ENCODE measurements at regions not wholly inside any gene's neighbourhood (a gene's known extent, or its start where the extent isn't known, plus 50 kb on each side); places are given as distances from the start of the nearest gene placed in this dataset.
"Not testable (repeated sequence)": the region's sequence is repeated elsewhere in the genome, so short reads cannot be mapped to it uniquely, and the experiment has no call there.

GRCh38 chr6:169915769-169916550 lies 164.5 kb downstream of the ERMARD start:
- no peak for DNase-seq

- DNase-seq = not testable (repeated sequence)
Measured at GRCh38 chr6:169913745-169914144, 162.3 kb downstream of the ERMARD start.

DNA sequence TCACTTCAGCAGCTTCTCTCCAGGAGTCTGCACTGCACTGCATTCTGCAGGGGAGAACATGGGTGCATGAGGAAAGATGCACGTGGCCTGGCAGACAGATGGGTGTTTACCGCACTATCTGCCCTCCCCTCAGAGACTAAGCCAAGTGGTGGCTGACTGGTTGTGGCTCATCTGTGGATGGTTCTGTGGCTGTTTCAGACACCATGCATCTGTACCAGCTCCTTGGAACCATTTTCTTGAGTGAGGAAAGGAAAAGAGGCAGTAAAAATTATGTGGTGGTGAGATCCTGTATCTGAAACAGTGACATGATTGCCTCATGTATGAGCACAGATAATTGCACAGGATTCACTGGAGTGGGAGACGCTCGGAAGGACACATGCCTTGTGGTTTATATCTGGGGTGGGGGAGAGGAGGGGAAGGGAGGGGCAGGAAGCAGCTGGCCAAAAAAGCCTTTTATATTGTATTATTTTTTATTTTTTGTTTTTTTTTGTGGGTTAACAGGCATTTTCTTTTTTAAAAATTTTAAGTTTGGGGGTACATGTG lies 161.7 kb downstream of the ERMARD start:
- DNase-seq = no peak

DNA sequence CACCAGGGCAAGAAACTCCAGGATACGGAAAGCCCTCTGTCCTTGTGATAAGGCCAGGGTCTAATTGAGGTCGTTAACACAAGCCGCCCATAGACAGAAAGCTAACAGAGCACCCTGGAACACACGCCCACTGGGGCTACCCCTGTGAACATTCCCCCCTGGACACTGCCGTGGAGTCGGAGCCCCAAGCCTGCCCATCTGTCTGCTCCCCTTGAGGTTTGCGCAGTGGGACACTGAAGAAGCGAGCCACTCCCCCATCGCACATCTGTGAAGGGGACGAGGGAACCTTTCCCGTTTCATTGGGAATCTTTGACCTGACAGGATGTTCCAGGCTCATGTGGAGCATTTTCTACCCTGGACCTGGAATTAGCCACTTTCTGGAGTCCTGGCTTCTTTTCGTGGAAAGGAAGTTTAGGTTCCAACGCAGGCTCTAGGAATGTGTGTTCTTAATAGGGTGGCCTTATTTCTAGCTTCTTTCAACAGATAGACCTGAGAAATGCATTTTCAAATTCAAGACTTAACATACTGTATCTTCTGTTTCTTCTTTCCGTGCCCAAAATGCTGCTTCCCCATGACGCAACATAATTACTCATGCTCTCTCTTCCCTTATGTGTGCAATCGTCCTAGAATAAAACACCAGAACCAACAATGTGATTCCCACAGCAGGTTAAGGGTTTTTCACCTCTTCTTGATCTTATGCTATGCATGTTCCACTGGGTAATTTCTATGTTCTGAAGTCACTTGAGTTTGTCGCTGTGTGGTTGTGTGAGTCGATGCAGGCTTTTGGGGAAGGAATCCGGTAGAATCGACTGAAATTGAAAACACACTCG lies 161.1 kb downstream of the ERMARD start:
- no peak for DNase-seq

DNA sequence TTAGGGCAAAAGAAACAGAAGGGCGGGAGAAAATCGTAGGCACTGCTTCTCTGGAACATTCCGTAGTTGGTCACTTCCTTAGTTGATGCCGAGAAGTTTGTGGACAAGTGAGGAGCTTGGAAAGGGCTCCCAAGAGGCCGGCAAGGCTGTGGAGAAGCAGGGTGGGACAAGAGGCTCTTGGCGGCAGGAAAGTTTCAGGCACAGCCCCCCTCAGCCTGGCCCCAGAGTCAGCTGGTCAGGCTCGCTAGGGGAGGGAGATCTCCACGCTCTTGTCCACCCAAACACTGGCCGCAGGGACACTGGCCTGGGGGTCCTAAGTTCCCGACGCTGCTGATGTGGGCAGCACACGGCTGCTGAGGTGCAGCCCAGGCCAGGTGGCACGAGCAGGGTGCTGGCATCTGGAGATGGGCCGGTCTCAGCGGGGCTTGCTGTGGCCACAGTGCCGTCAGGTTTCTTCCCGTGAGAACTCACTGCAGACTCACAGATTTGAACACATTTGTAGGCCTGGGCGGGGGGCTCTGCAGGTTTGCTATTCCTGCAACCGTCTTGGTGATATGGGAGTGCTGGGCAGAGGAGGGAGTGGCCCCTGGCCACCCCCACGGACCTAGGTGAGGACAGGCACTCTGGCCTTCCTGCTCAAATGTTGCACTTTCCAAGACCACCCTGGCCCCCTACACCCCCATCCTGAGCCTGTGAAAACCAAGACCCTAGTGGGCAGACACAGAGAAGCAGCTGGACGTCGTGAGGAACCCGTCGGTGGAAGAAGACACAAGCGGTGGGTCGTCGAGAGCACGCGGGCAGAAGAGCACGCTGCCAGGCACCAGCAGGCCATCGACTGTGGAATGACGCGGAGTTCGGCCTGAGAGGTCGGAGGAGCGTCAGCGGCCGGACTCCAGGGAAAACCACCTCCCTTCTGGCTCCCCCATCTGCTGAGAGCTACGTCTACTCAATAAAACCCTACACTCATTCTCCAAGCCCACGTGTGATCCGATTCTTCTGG lies 160.1 kb downstream of the ERMARD start:
- no peak for DNase-seq

DNA sequence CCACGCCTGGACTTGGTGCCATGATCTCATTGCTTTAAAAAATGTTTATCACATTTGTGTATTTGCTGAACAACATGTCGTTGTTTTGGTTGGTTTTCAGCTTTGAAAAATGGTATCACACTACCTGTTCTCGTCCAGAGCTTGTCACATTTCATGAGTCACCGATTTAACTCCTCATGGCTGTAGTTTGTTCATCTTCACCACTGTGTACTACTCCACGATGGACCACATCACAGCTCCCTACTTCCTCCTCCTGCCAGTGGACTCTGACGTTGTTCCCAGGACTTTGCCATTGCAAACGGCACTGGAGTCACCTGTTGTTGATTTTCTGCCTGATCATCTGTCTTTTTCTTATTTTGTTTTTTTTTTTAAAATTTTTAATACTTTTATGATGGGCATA lies 157.7 kb downstream of the ERMARD start:
- no peak for DNase-seq

DNA sequence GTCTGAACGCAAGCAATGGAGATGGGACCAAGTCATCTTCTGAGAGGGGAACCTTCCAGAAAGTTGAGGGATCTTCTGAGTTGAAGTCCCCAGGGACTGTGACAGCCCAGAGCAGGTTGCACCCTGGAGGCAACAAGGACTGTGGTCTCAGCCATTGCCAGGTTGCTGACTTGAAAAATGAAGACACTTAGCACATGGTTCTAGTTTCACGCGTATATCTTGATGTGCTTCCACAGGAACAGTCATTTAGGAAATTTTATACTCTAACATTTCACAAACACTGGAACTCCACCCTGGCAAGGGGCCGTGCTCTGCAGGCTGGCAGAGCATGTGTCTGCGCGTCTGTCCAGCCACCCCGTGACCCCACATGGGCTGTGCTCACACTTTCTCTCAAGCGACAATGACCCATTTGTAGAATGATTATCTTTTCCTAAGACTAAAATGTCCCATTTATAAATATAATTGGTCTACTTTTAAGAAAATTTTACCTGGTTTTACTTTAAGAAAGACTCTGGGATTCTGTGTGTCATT lies 157.0 kb downstream of the ERMARD start:
- no peak for DNase-seq

GRCh38 chr6:169907419-169908115 lies 156.1 kb downstream of the ERMARD start:
- DNase-seq = no peak

GRCh38 chr6:169906688-169907418 lies 155.4 kb downstream of the ERMARD start:
- DNase-seq = no peak

- DNase-seq = no peak
Measured at GRCh38 chr6:169906004-169906687, 154.7 kb downstream of the ERMARD start.

GRCh38 chr6:169905041-169905807 lies 153.8 kb downstream of the ERMARD start:
- DNase-seq = no peak

DNA sequence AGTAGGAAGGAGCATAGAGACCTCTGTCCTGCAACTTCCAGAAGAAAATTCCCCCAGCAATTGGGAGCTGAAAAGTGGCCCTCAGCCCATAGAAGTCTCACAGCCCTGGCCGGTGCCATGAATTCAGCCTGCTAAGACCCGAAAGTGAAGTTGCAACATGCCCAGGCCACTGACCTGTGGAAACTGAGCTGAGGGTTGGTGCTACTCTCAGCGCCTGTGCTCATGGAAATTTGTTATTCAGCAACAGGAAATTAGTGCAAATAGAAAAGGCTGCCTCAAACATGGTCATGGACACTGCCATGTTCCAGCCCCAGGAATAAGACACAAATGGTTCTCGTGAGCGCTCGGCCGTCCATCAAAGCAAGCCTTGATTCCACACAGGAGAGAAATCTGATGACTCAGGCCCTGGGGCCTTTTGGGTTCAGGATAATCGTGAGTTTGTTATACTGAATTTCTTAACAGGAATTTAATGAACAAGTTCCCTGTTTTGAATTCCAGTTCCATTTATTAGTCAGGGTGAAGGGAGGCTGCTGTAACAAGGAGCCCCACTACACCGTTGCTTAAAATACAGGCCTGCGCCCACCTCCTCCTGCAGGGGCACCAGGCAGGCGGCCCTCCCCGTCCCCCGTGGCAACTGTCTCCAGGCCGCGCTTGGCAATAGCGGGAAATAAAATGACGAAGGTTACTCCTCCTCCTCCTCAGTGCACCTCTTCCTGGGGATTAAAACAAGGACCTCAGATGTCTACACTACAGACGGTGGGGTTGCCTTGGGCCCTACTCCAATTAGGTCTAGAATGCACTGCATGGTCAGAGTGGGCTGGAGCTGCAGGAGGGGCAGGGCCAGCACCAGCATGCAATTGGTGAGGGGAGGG lies 152.9 kb downstream of the ERMARD start:
- no peak for DNase-seq

DNA sequence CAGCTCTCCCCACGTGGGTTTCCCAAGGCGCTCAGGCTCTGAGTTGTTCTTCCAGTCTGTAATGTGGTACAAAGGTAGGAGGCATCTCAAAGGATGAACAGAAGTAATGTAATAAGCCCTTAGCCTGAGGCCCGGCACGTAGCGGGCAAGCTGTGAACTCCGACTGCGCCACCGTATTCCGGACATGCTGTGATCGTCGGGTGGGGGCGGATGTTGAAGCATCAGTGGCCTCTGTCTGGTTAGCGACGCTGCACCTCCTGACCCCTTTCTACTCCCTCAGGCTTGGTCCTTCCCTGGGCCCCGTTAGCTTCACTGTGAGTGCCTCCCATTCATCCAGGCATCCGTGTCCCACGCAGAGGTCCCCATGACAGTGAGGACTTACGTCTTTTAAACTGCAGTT lies 151.7 kb downstream of the ERMARD start:
- no peak for DNase-seq

GRCh38 chr6:169902604-169903003 lies 151.2 kb downstream of the ERMARD start:
- DNase-seq = no peak

GRCh38 chr6:169902070-169902469 lies 150.6 kb downstream of the ERMARD start:
- no peak for DNase-seq

GRCh38 chr6:169899481-169900145 lies 148.2 kb downstream of the ERMARD start:
- no peak for DNase-seq

DNA sequence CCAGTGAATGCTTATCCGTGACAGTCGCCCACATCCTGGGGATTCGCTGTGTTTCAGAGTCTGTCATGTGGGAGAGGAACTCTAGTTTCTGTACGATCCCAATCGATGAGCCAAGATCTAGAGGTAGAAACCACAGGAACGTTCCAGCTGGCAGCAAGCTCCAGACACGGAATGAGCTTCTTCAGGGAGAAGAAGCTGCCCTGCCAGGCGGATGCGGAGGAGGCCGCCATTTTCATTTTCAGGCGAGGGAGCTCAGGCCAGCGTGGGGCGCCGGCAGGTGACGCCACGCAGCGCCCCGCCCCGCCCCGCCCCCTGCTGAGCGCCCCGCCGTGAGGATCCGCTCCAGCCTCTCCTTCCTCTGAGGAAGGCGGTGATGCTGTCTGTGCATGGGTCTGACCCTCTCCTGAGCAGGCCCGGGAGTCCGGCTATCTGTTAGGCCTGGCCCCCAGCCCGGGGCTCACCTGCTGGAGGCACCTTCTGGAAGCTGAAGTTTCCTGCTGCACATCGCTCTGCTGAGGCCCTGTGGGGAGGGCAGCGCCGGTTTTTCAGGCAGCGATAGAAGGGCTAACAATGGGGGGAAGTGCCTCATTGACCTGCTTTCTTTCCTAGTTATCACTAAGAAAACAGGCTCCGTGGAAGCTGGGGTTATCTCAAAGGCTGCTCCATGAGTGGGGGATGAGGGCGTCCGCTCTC lies 147.5 kb downstream of the ERMARD start:
- no peak for DNase-seq

All from activated effector memory CD4-positive, alpha-beta T cell treated with anti-CD3 and anti-CD28 coated beads, Interleukin-2, amount 50 U/mL, for 16 hours (primary cell).